ENCODE measurements at regions not wholly inside any gene's neighbourhood (a gene's known extent, or its start where the extent isn't known, plus 50 kb on each side); places are given as distances from the start of the nearest gene placed in this dataset.

GRCh38 chr18:39611381-39612100 is 2045.9 kb upstream of the CELF4 start:
- H3K9me3 ChIP-seq (ENCODE audit: low read depth) = no peaks in the 10 kb centered on the region
- TF ChIP-seq EZH2phosphoT487 (IDR thresholded peaks at IDR 0.05) (no peak), CTCF (IDR thresholded peaks at IDR 0.05) (no peak), EZH2 (IDR thresholded peaks at IDR 0.05) (no peak)
- H3K27me3 ChIP-seq = no peaks in the 10 kb centered on the region
- H3F3A ChIP-seq (ENCODE audit: low read depth) = no peaks in the 10 kb centered on the region
- DNase-seq (ENCODE audit: low spot score) = no peak
- H3K4me1 ChIP-seq = peaks cover 15% of the 10 kb centered on the region
- no peak overlapping the region for H3K27ac ChIP-seq
- Mint-ChIP-seq H3K4me3 (no peak overlapping the region), H3K9me3 (no peaks in the 10 kb centered on the region), H3K36me3 (no peaks in the 10 kb centered on the region), H3K4me1 (peaks cover 28% of the 10 kb centered on the region), H3K27ac (peak overlapping the region; percentile 12), H3K27me3 (ENCODE audit: insufficient read depth, low read depth) (no peaks in the 10 kb centered on the region)
- H3K4me2 ChIP-seq = no peak overlapping the region
- H3K79me2 ChIP-seq (ENCODE audit: low read depth) = no peaks in the 10 kb centered on the region
- H2AFZ ChIP-seq (replicated peaks) = no peak overlapping the region
- H4K20me1 ChIP-seq (ENCODE audit: low read depth) = no peaks in the 10 kb centered on the region
- no peak overlapping the region for H3K9ac ChIP-seq
- no peak overlapping the region for H3K4me3 ChIP-seq
- H3K36me3 ChIP-seq = no peaks in the 10 kb centered on the region

GRCh38 chr18:39607034-39607433 is 2041.4 kb upstream of the CELF4 start:
- Mint-ChIP-seq H3K9me3 (no peaks in the 10 kb centered on the region), H3K4me1 (peaks cover 22% of the 10 kb centered on the region), H3K27me3 (ENCODE audit: insufficient read depth, low read depth) (no peaks in the 10 kb centered on the region), H3K27ac (no peak overlapping the region), H3K36me3 (no peaks in the 10 kb centered on the region), H3K4me3 (no peak overlapping the region)
- H3K27me3 ChIP-seq = no peaks in the 10 kb centered on the region
- no peaks in the 10 kb centered on the region for H3K9me3 ChIP-seq (ENCODE audit: low read depth)
- no peaks in the 10 kb centered on the region for H3K36me3 ChIP-seq
- H3K9ac ChIP-seq = no peak overlapping the region
- no peaks in the 10 kb centered on the region for H3K79me2 ChIP-seq (ENCODE audit: low read depth)
- no peak overlapping the region for H3K27ac ChIP-seq
- TF ChIP-seq EZH2 (IDR thresholded peaks at IDR 0.05) (no peak), CTCF (IDR thresholded peaks at IDR 0.05) (no peak), EZH2phosphoT487 (IDR thresholded peaks at IDR 0.05) (no peak)
- peaks cover 34% of the 10 kb centered on the region for H3K4me1 ChIP-seq
- H3K4me3 ChIP-seq = no peak overlapping the region
- DNase-seq (ENCODE audit: low spot score) = no peak
- no peak overlapping the region for H3K4me2 ChIP-seq
- no peaks in the 10 kb centered on the region for H3F3A ChIP-seq (ENCODE audit: low read depth)
- no peaks in the 10 kb centered on the region for H4K20me1 ChIP-seq (ENCODE audit: low read depth)
- H2AFZ ChIP-seq (replicated peaks) = no peak overlapping the region

GRCh38 chr18:39604836-39605235 is 2039.2 kb upstream of the CELF4 start:
- no peaks in the 10 kb centered on the region for H3K27me3 ChIP-seq
- no peak overlapping the region for H3K27ac ChIP-seq
- H3K4me1 ChIP-seq = peaks cover 34% of the 10 kb centered on the region
- H3K4me1 Mint-ChIP-seq = peaks cover 15% of the 10 kb centered on the region
- H3K36me3 ChIP-seq = no peaks in the 10 kb centered on the region
- no peak overlapping the region for H3K4me3 ChIP-seq
- no peaks in the 10 kb centered on the region for H3K79me2 ChIP-seq (ENCODE audit: low read depth)
- H3K9ac ChIP-seq = no peak overlapping the region
- TF ChIP-seq EZH2 (IDR thresholded peaks at IDR 0.05) (no peak), CTCF (IDR thresholded peaks at IDR 0.05) (no peak), EZH2phosphoT487 (IDR thresholded peaks at IDR 0.05) (no peak)
- H3K36me3 Mint-ChIP-seq = no peaks in the 10 kb centered on the region
- H2AFZ ChIP-seq (replicated peaks) = no peak overlapping the region
- H3K27me3 Mint-ChIP-seq (ENCODE audit: insufficient read depth, low read depth) = no peaks in the 10 kb centered on the region
- no peaks in the 10 kb centered on the region for H3K9me3 Mint-ChIP-seq
- no peak for DNase-seq (ENCODE audit: low spot score)
- no peak overlapping the region for H3K4me2 ChIP-seq
- H3K4me3 Mint-ChIP-seq = no peak overlapping the region
- no peaks in the 10 kb centered on the region for H4K20me1 ChIP-seq (ENCODE audit: low read depth)
- H3K9me3 ChIP-seq (ENCODE audit: low read depth) = no peaks in the 10 kb centered on the region
- H3F3A ChIP-seq (ENCODE audit: low read depth) = no peaks in the 10 kb centered on the region
- H3K27ac Mint-ChIP-seq = no peak overlapping the region
